ENCODE measurements at regions not wholly inside any gene's neighbourhood (a gene's known extent, or its start where the extent isn't known, plus 50 kb on each side); places are given as distances from the start of the nearest gene placed in this dataset.

- Histone ChIP-seq H3K9ac (no peak overlapping the region), H3K79me2 (no peaks in the 10 kb centered on the region), H3K27ac (no peak overlapping the region), H3K27me3 (ENCODE audit: control insufficient read depth, insufficient read depth, low read length) (no peaks in the 10 kb centered on the region), H3K4me3 (ENCODE audit: low read depth, low read length) (no peak overlapping the region), H3K4me1 (no peaks in the 10 kb centered on the region), H3K36me3 (ENCODE audit: control insufficient read depth, insufficient read depth, low read length) (no peaks in the 10 kb centered on the region), H3K4me2 (ENCODE audit: low read length) (no peak overlapping the region), H3K9me3 (ENCODE audit: control insufficient read depth, low read length) (no peaks in the 10 kb centered on the region), H2AFZ (peak overlapping the region; percentile 21)
- TF ChIP-seq CTCF (IDR thresholded peaks at IDR 0.05) = no peak
These were observed 55.8 kb upstream of the SLC35F5 start for GRCh38 chr2:113812204-113812603.

- no peak overlapping the region for H2AFZ ChIP-seq
- H3K4me1 ChIP-seq = no peaks in the 10 kb centered on the region
- no peaks in the 10 kb centered on the region for H3K79me2 ChIP-seq
- H3K4me3 ChIP-seq (ENCODE audit: low read depth, low read length) = no peak overlapping the region
- no peak overlapping the region for H3K9ac ChIP-seq
- H3K36me3 ChIP-seq (ENCODE audit: control insufficient read depth, insufficient read depth, low read length) = no peaks in the 10 kb centered on the region
- H3K27ac ChIP-seq = no peak overlapping the region
- no peaks in the 10 kb centered on the region for H3K9me3 ChIP-seq (ENCODE audit: control insufficient read depth, low read length)
- no peak overlapping the region for H3K4me2 ChIP-seq (ENCODE audit: low read length)
- no peak for TF ChIP-seq CTCF (IDR thresholded peaks at IDR 0.05)
- H3K27me3 ChIP-seq (ENCODE audit: control insufficient read depth, insufficient read depth, low read length) = no peaks in the 10 kb centered on the region
These were observed 52.8 kb upstream of the SLC35F5 start for GRCh38 chr2:113809076-113809736.

GRCh38 chr2:113807721-113808120, 51.3 kb upstream of the SLC35F5 start:
- H3K4me2 ChIP-seq (ENCODE audit: low read length) = no peak overlapping the region
- H3K27ac ChIP-seq = no peak overlapping the region
- H3K9me3 ChIP-seq (ENCODE audit: control insufficient read depth, low read length) = no peaks in the 10 kb centered on the region
- H3K4me1 ChIP-seq = no peaks in the 10 kb centered on the region
- no peaks in the 10 kb centered on the region for H3K79me2 ChIP-seq
- H3K36me3 ChIP-seq (ENCODE audit: control insufficient read depth, insufficient read depth, low read length) = no peaks in the 10 kb centered on the region
- no peak for TF ChIP-seq CTCF (IDR thresholded peaks at IDR 0.05)
- H3K27me3 ChIP-seq (ENCODE audit: control insufficient read depth, insufficient read depth, low read length) = no peaks in the 10 kb centered on the region
- H2AFZ ChIP-seq = no peak overlapping the region
- no peak overlapping the region for H3K4me3 ChIP-seq (ENCODE audit: low read depth, low read length)
- H3K9ac ChIP-seq = no peak overlapping the region

- Histone ChIP-seq H3K27me3 (ENCODE audit: control insufficient read depth, insufficient read depth, low read length) (no peaks in the 10 kb centered on the region), H3K4me1 (no peaks in the 10 kb centered on the region), H3K36me3 (ENCODE audit: control insufficient read depth, insufficient read depth, low read length) (no peaks in the 10 kb centered on the region), H3K4me3 (ENCODE audit: low read depth, low read length) (no peak overlapping the region), H3K9me3 (ENCODE audit: control insufficient read depth, low read length) (no peaks in the 10 kb centered on the region), H3K9ac (no peak overlapping the region), H3K79me2 (no peaks in the 10 kb centered on the region), H2AFZ (no peak overlapping the region), H3K27ac (no peak overlapping the region), H3K4me2 (ENCODE audit: low read length) (no peak overlapping the region)
- no peak for TF ChIP-seq CTCF (IDR thresholded peaks at IDR 0.05)
These were observed 49.9 kb upstream of the SLC35F5 start for GRCh38 chr2:113806217-113806913.

All from parathyroid adenoma (tissue), 2 donors.